ENCODE measurements at regions not wholly inside any gene's neighbourhood (a gene's known extent, or its start where the extent isn't known, plus 50 kb on each side); places are given as distances from the start of the nearest gene placed in this dataset.

- DNase-seq: no peak
Measured at GRCh38 chr15:91562698-91563097, 290.8 kb upstream of the SLCO3A1 start.

DNA sequence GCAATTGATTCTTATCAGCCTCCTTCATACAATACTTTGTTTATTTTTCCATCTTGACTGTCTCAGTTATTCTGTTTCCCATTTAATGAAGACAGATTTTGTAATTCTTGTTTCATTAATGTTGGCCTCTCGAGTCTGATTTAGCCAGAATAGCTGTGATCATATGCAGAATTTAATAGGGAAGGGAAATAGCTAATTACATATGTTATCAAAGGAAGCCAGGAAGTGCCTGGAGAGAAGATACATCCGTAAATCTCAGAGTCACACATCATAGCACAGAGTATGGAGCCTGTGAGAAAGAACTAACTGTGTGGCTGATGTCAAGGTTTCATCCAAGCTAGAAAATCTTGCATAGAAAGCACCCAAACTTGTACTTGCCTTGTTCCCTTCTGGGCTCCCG, 288.9 kb upstream of the SLCO3A1 start:
- DNase-seq: no peak

DNA sequence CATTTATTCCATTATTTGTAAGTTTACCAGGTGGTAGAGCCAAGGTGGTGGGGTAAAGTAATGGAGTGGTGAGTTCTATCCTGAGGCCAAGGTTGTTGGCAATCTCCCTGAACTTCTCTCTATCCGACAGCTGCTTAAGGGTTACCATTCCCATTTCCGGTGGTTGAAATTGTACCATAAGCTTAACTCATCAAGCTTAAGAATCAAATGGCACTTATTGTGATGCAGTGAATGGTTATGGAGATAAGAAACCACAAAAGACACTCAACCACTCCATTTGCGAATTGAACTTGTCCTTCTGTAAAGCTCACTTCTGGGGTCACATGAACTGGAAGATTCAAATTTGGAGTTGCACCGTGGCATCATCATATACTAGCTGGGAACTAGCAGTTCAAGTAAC, 287.4 kb upstream of the SLCO3A1 start:
- DNase-seq: no peak

- DNase-seq: no peak
Measured at GRCh38 chr15:91568036-91568435, 285.5 kb upstream of the SLCO3A1 start.

DNA sequence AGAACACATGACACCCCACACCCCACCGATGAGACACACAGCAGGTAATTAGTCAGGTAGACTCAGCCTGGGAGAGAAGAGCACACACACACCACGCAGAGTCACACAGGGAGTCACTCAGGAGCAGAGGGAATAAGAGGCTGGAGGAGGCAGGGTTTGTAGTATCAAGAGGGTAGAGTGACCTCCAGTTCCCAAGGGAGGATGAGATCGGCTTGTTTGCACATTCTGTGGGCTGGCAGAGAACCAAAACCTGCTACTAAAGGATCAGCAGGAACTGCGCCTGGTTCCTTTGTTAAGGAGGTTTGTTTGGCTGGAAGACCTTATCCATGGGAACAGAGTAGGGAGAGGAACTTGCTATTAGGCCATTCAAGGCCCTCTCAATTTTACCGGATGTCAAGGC, 281.4 kb upstream of the SLCO3A1 start:
- no peak for DNase-seq

DNA sequence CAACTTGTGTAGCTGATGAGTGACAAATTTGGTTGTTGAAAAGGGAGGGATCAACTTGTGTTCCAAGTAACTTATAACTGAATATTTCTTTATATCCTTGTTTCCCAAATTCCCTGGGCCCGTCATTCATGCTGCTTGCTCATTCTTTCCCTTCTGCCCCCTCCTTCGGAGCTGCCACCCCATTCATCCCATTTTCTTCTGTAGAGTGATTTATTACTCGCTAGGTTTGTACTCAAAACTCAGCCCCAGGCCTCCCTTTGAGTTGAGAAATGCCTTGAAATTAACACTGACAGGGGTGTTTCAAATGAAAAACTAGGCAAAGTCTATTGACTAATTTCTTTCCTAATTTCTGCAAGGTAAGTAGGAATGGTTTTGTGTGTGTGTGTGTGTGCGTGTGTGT, 277.4 kb upstream of the SLCO3A1 start:
- DNase-seq: no peak

DNA sequence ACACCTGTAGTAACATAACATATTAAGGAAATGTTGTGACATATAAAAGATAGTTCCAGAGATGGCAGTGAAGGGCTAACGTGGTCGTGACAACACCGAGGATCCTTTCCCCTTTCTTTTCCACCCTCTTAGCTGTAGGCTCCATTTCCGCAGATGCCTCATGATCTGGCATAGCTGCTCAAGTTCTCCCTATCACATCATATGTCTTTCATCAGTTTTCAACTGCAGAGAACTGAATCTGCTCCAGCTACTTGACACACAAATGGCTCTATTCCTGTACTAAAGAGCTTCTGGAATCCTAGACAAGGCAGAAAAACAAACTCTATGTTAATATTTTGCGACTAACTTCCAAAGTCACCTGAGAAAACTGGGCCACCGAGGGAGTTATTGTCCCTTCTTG, 275.0 kb upstream of the SLCO3A1 start:
- no peak for DNase-seq

DNA sequence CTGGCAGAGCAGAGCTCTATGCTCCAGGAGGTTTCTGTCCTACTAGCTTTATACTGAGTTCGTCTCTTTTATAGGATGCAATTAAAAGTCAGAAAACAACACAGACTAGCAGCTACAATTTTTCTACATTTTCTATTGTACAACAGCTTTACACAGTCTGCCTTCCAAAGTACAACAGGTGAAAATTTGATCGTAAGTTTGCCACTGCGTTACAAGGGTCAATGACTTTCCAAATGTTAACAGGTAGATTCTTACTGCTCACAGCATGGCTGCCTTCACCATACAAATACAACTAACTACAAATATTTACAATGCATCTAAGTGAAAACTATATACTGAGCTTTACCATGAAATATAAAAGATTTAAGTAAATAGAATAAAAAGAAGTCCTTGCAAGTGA, 268.6 kb upstream of the SLCO3A1 start:
- DNase-seq: no peak

DNA sequence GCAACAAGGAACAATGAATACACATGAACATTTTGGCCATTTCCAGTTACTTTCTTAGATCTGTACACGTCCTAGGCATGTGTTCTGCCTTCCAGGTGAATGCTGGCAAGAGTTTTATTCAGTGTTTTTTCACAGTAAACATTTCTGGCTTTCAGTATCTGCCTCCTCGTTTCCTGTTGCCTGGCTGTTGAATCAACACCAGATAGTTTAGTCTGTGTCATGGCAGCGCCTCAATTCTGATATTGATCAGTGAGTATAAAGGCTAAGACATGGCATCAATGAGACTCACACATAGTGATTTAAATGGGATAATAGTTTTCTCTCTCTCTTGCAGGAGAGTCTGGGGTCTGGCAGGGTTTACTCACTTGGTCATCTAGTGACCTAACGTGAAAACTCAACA, 266.9 kb upstream of the SLCO3A1 start:
- no peak for DNase-seq

DNA sequence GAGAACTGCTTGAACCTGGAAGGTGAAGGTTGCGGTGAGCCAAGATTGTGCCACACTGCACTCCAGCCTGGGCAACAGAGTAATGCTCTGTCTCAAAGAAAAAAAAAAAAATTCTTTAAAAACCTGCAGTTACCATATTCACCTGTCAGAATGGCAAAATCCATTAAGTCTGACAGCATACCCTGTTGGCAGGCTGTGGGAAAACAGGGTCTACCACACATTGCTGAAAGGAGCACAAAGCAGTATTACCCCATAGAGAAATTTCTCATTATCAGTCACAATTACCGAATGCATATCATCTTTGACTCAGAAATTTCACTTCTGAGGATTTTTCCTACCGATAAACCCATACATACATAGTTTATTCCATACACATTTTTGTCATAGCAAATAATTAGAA, 264.1 kb upstream of the SLCO3A1 start:
- DNase-seq: no peak

DNA sequence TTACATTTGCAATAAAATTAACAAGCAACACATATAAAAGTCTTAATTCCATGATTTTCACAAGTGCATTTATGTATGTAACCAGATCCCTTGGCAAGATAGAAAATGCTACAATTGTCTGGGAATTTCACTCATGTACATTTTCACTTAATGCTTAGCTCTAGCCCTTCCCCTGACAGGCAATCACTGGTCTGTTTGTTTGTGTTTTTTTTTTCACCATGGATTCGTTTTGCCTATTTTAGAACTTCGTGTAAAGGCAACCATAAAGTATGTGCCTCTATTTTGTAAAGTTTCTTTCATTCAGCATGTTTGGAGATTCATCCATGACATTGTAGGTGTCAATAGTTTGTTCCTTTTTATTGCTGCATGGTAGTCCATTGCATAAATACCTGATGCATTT, 260.9 kb upstream of the SLCO3A1 start:
- no peak for DNase-seq

- DNase-seq: no peak
Measured at GRCh38 chr15:91593067-91593466, 260.4 kb upstream of the SLCO3A1 start.

GRCh38 chr15:91593653-91594052, 259.9 kb upstream of the SLCO3A1 start:
- DNase-seq: no peak

DNA sequence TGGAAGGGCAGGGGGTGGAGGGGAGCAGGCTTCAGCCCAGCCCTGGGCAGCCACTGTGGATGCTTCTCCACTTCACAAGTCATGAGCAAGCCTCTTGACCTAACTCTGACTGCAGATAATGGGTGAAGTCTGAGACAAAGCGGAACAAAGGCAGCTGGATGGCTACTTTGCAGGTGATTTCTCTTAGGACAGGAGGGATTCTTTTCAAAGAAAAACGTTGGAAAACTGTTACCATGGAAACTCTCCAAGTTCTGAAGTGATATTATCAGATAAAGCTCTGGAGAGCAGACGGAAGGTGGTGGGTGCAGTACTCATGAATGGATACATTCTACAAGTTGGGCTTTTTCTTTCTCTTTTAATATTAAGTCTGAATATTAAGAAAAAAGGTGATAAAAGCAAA, 254.2 kb upstream of the SLCO3A1 start:
- no peak for DNase-seq

GRCh38 chr15:91603384-91604080, 250.0 kb upstream of the SLCO3A1 start:
- no peak for DNase-seq

GRCh38 chr15:91604122-91604521, 249.4 kb upstream of the SLCO3A1 start:
- DNase-seq: no peak

GRCh38 chr15:91605576-91605975, 247.9 kb upstream of the SLCO3A1 start:
- no peak for DNase-seq

DNA sequence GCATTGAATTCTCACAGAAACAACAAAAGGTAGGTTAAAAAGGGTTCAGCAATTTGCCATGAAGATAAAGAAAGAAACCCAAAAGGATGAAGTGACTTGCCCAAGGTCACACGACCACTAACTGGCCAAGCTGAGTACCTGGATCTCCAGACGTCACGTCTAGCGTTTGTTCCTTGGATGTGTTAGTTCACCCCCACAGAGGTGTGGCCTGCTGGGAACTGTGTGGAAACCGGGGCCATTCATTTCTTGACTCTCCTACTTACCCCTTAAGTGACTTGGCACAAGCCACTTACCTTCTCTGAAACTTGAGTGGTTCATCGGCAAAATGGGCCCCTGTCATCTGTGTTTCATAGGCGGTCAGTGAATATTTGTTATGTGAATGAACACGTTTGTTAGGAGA, 244.3 kb upstream of the SLCO3A1 start:
- DNase-seq: no peak

DNA sequence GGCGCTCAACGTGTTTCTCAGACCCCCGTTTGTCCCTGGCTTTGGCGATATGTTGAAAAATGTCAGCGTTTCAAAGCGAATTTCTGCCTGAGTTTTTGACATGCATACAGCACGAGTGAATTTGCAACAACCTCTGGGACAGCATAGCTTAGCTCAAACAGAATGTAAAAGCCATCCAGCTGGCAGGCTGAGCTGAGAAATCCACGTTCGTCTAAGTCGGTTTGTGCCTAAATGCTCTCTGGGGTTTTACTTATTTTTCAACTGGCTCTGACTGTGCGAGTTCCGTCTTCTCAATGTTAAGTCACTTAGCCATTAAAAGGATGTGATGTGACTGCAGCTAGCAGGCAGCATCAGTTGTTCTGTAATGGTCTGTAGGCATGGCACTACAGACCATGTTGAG, 243.5 kb upstream of the SLCO3A1 start:
- peak; percentile 37 for DNase-seq

- DNase-seq: no peak
Measured at GRCh38 chr15:91611561-91612323, 241.8 kb upstream of the SLCO3A1 start.

DNA sequence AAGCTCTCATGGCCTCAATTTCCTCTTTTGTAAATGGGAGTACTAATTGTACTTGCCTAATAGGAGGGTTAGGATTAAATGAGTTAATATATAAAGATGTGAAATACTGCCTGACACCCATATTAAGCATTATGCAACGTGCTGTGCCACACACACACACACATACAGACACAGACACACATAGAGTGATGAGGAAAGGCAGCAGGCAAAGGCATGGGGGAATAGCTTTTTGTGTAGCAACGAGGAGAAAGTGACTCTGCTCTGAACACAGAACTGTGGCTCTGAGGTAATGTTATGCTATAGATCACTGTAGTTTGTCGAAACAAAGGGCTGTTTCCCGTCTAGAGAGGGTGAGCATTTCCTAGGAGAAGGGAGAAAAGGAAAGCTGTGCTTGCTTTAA, 233.3 kb upstream of the SLCO3A1 start:
- no peak for DNase-seq

GRCh38 chr15:91622235-91622634, 231.3 kb upstream of the SLCO3A1 start:
- no peak for DNase-seq

DNA sequence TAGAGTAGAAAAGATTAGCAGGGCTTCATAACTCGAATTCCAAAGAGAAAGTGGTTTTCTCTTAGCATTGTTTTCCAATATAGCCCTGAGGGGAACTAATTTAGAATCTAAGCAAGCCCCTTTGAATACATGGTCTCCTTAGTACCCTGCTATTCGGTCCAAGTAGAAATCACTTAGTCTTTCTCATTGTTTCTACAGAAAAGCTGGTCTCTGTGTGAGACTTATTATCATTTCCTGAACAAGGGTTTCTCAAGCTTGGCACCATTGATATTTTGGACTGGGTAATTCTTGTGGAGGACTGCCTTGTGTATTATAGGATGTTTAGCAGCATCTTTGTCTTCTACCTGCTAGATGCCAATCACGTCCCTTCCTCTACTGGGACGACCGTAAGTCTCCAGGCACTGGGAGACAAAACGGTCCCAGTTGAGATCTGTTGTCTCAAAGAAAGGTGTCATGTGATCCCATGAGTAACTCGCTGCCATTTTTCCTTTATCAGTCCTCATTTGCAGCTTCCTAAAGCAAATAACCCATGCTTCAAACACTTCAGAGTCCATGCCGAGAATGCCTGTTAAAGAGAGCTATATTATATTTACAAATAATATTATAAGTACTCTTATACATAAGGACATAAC, 230.7 kb upstream of the SLCO3A1 start:
- DNase-seq: no peak

DNA sequence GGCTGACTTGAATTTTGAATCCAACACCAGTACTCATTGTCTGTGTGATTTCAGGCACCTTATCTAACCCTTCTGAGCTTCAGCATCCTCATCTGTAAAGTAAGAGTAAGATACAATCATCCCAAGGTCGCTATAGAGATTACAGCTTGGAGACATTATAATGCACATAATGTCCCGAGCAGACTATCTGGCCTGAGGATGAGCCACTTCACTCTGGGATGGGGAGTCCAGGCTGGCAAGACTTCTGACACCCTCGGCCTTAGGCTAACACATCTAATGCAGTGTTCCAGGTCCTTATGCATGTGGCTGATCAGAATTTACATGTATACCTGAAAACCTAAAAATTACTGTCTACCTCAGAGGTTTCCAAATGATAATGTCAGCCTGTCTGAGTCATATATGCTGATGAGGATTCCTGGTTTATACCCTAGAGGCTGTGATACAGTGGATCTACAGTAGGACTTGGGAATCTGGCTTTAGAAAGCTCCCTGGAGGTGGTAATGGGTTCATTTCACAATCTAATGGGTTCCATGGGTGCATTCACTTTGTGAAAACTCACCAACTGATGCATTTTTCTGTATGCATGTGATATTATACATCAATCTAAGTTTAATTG, 229.0 kb upstream of the SLCO3A1 start:
- no peak for DNase-seq

Measured in left hindlimb (tissue), 1 donor.